Body of pancreas (tissue), 4 donors: ENCODE measurements at regions not wholly inside any gene's neighbourhood (a gene's known extent, or its start where the extent isn't known, plus 50 kb on each side); places are given as distances from the start of the nearest gene placed in this dataset.
"Not testable (repeated sequence)": the region's sequence is repeated elsewhere in the genome, so short reads cannot be mapped to it uniquely, and the experiment has no call there.

Experiments
- ATAC-seq: fragments of 150-250 bp; one replicate; pipeline ENCODE4 v1.9.1; 2016
- DNase-seq, 4 donors: peaks; one replicate each; pipeline ENCODE4 v3.0.0-alpha.2; 2019
- H3K27ac ChIP-seq, 4 donors: fragments of 200-600 bp; sonication (generic); 1 replicate in 3 of 4; 2 replicates in 1 of 4; pipeline versions ENCODE4 v1.5.1 to v1.6.1; 2016 to 2019; ENCODE audit warnings: mild to moderate bottlenecking in 1 of 4, mixed read lengths in 1 of 4, moderate library complexity in 1 of 4
- H3K27me3 ChIP-seq, 2 donors: fragments of 200-600 bp; sonication (generic); one replicate each; pipeline ENCODE4 v1.6.0; 2016; ENCODE audit warnings: mild to moderate bottlenecking in 1 of 2
- H3K36me3 ChIP-seq, 2 donors: fragments of 200-600 bp; sonication (generic); replicated peaks in 1 of 2; 2 replicates each; pipeline ENCODE4 v1.5.1; 2016; ENCODE audit warnings: low read depth in 2 of 2; ENCODE audit not compliant: insufficient read depth in 1 of 2
- H3K4me1 ChIP-seq: fragments of 200-600 bp; sonication (generic); one replicate; pipeline ENCODE4 v1.6.0; 2016
- H3K4me3 ChIP-seq, 2 donors: fragments of 200-600 bp; sonication (generic); 1 replicate in 1 of 2; 2 replicates in 1 of 2; pipeline ENCODE4 v1.5.1; 2016 to 2019
- H3K9me3 ChIP-seq, 3 donors: fragments of 200-600 bp; sonication (generic); 1 replicate in 2 of 3; 2 replicates in 1 of 3; pipeline ENCODE4 v1.5.1; 2016
- CTCF ChIP-seq, 7 experiments: fragments of 450-650 bp in 4 of 7; fragments of 200-600 bp in 3 of 7; sonication (generic) in 3 of 7; IDR thresholded peaks; one replicate each; pipeline ENCODE4 v1.5.1; 2016 to 2019; ENCODE audit warnings: antibody characterized with exemption in 7 of 7
- POLR2A ChIP-seq, 3 donors: fragments of 450-650 bp; IDR thresholded peaks; one replicate each; pipeline ENCODE4 v1.6.1; 2016; ENCODE audit warnings: antibody characterized with exemption in 3 of 3, mild to moderate bottlenecking in 2 of 3
- WGBS, 2 donors: methylation state at CpG; one replicate each; pipeline ENCODE4 v1.1.5; 2017; 5-methylcytosine and 5-hydroxymethylcytosine counted together
- intact Hi-C: fragments of 100-400 bp; cut with DNase I; formaldehyde crosslinking; loops from one replicate; pipeline ENCODE4 v1.15.1; 2023

- TF ChIP-seq CTCF (IDR thresholded peaks at IDR 0.05) (peak; percentile 50 to 92 (median 73)), POLR2A (IDR thresholded peaks at IDR 0.05) (no peak)
- 9 to 11% methylated on average over 10 to 17 of the region's 17 CpGs for WGBS, 2 donors
- H3K27ac ChIP-seq = peak overlapping the region in 1 of 4 donors; percentile 36
- H3K4me3 ChIP-seq = no peak overlapping the region
- intact Hi-C loops = loop anchor here (5.0 kb wide), 1 partner anchor 255 kb away; no protein-coding TSS in a partner anchor
- no peaks in the 10 kb centered on the region for H3K9me3 ChIP-seq
- H3K27me3 ChIP-seq = no peaks in the 10 kb centered on the region
- ATAC-seq (peak; percentile 83), DNase-seq (peak; percentile 32 to 56 (median 50))
- peaks cover 11% of the 10 kb centered on the region for H3K4me1 ChIP-seq
- H3K36me3 ChIP-seq = no peaks in the 10 kb centered on the region
These were observed 74.8 kb upstream of the GRIN2A start for GRCh38 chr16:10256784-10257641.

- intact Hi-C loops = loop anchor here (5.0 kb wide), 1 partner anchor 255 kb away; no protein-coding TSS in a partner anchor
- peaks cover 11% of the 10 kb centered on the region for H3K4me1 ChIP-seq
- not testable (repeated sequence) for H3K4me3 ChIP-seq, H3K9me3 ChIP-seq, H3K27ac ChIP-seq, ATAC-seq, H3K36me3 ChIP-seq, H3K27me3 ChIP-seq, DNase-seq
- WGBS, 2 donors = 66 to 68% methylated on average over 10 of the region's 10 CpGs
These were observed 75.5 kb upstream of the GRIN2A start for GRCh38 chr16:10257642-10258251.

GRCh38 chr16:10258930-10259603 is 76.8 kb upstream of the GRIN2A start:
- 75 to 79% methylated on average over 9 to 10 of the region's 10 CpGs for WGBS, 2 donors
- H3K27ac ChIP-seq, H3K9me3 ChIP-seq, H3K4me3 ChIP-seq, H3K36me3 ChIP-seq, DNase-seq, ATAC-seq, H3K27me3 ChIP-seq: not testable (repeated sequence)
- intact Hi-C loops = loop anchor here (5.0 kb wide), 1 partner anchor 253 kb away; no protein-coding TSS in a partner anchor
- peaks cover 11% of the 10 kb centered on the region for H3K4me1 ChIP-seq

DNA sequence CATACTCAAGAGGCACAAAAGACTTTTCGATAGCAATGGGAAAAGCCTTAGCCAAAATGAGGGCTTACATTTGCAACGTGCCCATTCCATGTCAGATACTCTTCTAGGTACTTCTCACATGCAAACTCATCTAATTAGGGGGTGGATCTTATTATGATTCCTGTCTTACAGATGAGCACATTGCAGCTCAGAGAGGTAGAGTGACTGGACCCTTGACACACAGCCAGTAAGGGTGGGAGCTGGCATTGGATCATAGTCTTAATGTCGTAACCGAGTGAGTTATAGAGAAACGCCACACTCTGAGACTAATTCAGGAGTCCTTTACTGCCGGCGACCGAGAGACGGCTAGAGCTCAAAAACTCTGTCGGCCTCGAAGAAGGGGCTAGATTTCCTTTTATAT is 78.8 kb upstream of the GRIN2A start:
- WGBS, 2 donors = 54 to 63% methylated on average over 11 of the region's 11 CpGs
- intact Hi-C loops = no loop called here

GRCh38 chr16:10261526-10261925 is 79.3 kb upstream of the GRIN2A start:
- H3K9me3 ChIP-seq, H3K27ac ChIP-seq, H3K27me3 ChIP-seq, intact Hi-C loops, ATAC-seq, DNase-seq, H3K36me3 ChIP-seq, H3K4me3 ChIP-seq: not testable (repeated sequence)
- 37 to 47% methylated on average over 6 of the region's 6 CpGs for WGBS, 2 donors
- H3K4me1 ChIP-seq = peaks cover 11% of the 10 kb centered on the region

More for the DNA sequence above, 78.8 kb upstream of the GRIN2A start:
- ATAC-seq (no peak), DNase-seq (no peak)
- H3K27me3 ChIP-seq = no peaks in the 10 kb centered on the region
- peaks cover 11% of the 10 kb centered on the region for H3K4me1 ChIP-seq
- H3K9me3 ChIP-seq = no peaks in the 10 kb centered on the region
- no peak overlapping the region for H3K4me3 ChIP-seq
- no peak overlapping the region for H3K27ac ChIP-seq
- H3K36me3 ChIP-seq = no peaks in the 10 kb centered on the region
- no peak for TF ChIP-seq POLR2A (IDR thresholded peaks at IDR 0.05)
- TF ChIP-seq CTCF (IDR thresholded peaks at IDR 0.05) = no peak
